GM19467 (cell line): ENCODE measurements at regions not wholly inside any gene's neighbourhood (a gene's known extent, or its start where the extent isn't known, plus 50 kb on each side); places are given as distances from the start of the nearest gene placed in this dataset.

Source experiments
- ATAC-seq: cut with Tn5 transposase; IDR thresholded peaks from one replicate; pipeline ENCODE4 v1.9.1; 2021; ENCODE audit warnings: mild to moderate bottlenecking, moderate library complexity; ENCODE audit not compliant: unreplicated experiment

DNA sequence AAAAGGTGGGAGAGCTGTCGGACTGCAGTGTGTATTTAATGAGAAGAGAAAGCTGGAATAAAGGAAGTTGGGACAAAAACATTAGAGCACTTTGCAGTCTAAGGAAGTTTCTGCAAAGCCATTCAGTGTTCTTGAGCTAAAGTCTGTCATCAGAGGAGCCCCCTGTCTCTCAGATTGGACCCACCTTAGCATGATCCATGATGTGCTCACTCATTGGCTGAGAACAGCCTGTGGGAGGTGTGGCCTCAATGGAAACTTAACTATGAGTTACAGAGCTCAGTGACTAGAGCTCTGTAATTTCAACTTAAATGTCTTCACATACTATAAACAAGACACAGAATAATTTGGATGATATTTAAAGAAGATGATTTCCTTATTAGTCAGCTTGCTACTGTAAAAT lies 437.0 kb downstream of the BTBD3 start:
- ATAC-seq: no peak

DNA sequence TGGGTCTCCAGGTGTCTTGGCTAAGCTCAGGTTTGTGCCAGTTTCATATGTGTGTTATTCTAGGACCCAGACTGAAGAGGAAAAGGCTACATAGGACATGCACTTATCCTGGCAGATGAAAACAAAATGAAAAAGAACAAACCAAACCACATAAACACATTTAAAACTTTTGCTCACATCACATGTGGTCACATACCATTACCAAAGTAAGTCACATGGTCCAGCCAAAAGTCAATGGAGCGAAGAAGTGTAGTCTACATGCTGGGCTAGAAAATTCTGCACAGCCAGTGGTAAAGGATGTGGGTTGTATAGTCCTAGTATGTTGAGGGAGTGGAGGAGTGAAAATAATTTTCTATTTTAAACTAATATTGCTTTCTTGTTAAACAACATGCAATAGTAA lies 437.5 kb downstream of the BTBD3 start:
- ATAC-seq: no peak

DNA sequence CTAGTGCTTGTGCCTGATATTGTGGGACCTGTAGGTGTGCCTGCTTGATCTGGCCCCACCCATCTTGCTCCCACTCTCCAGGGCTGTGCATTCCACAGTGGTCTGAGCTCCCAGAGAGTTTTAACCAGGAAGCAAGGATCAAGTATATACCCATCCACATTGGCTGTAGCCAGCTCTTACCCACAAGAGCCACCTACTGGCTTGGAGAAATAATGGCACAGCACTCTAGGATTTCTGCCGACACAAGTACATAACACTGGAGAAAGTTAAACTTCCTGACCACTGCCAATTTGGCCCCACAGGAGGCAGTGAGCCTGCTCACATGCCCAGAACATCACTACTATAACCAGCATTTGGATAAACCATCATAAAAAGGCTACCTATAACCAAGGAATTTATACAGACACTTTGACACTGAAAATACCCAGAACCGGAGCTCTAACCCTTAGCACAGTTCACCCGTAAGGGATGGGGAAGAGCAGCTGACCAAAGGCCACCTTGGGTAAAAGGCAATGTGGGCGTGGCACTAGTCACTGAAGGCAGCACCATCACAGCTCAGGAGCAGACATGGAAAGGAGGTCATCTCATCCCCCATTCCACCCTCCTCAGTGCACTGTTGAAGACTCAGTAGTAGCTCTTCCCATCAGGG lies 440.4 kb downstream of the BTBD3 start:
- no peak for ATAC-seq

DNA sequence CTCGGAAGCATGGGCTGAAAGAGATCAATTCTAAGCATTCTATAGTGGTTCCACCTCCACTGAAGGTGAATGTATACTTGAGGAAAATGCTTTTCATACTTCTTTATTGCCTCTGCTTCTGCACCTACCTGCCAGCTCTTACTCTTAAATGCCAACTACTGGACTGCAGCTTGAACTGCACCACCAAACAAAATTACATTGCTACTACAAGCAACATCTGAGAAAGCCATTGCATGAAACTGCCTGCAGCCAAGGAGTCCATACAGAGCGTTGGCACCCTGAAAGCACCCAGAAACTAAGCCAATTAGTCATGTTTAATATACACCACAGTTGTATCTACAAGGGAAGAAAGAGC lies 440.9 kb downstream of the BTBD3 start:
- ATAC-seq: no peak

DNA sequence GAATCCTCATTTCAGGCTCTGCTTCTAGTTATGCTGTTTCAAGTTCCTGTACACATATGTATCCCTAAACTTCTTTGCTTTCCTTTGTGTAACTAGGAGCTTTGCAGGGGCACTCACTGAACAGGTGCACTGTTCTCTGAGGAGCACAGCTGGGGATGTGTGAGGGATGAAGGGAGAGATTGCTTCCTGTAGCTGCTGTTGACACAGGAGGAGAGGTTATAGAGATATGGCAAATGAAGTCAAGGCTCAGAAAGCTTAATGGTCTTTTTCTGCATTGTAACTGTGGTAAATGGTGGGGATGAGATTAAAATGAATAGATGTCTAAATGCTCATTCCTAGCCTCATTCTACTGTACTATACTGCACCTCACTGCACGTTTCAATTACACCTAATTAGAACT lies 454.3 kb downstream of the BTBD3 start:
- ATAC-seq: no peak

DNA sequence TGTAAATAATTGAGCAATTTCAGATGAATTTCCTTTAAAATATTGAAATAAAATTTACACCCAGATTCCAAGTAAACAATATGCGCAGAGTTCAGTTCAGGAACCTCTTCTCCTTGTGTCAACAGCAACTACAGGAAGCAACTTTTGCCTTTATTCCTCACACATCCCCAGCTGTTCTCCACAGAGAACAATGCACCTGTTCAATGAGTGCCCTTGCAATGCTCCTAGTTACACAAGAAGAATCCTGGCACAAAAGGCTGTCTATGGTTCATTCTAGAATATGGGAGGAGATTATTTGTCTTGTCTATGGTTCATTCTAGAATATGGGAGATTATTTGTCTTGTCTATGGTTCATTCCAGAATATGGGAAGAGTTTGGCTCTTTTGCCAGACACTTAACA lies 454.9 kb downstream of the BTBD3 start:
- ATAC-seq: no peak

DNA sequence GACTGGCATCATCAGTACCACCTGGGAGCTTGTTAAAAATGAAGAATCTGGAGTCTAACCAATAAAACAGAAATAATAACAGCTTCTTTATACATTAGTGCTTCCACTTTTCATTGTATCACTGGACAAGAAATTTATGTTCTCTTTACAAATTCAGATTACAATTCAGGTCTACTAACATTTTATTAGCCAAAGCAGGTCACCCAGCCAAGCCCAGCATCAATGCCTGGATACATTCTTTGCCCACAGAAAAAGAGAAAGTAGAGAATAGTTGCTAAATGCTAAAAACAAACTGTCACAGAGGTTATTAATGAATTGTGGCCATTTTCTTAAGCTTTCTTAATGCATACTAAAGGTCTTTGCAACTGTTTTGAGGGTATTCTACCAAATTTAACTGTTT lies 458.3 kb downstream of the BTBD3 start:
- no peak for ATAC-seq

DNA sequence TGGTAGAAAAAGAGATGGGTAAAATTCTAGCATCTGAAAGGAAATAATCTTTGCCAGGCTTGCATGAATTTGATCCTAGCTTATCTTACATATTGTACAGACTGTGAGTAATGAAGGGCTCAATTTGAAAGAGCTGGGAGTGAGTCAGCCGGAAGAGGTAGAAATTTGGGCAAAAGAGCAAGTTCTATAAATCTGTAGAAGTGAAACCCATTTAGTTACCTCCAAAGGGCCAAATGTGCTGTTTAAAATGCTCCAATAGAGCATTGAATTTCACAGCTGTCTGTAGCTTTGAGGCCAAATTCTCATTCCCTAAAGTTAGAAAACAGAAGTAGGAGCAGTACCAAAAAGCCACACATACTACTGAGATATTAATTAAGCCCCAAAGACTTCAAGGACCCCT lies 466.1 kb downstream of the BTBD3 start:
- ATAC-seq: no peak

DNA sequence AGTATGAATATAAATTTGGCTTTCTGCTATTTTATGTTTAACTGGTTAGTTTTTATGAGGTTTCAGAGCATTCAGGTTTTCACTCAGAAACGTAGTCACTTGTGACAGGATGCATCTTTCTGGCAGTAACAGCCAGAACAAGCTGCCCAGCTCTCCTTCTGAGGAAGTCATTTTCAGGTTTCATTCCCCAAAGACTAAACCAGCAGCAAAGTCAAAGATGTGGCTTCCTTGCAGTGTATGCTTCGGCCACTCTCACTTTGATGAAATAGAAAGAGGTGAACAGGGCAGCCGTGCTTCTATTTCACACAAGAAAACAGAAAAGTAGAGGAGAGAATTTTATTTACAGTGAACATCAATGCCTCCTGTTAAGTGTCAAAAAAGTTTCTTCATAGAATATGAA lies 469.1 kb downstream of the BTBD3 start:
- no peak for ATAC-seq

DNA sequence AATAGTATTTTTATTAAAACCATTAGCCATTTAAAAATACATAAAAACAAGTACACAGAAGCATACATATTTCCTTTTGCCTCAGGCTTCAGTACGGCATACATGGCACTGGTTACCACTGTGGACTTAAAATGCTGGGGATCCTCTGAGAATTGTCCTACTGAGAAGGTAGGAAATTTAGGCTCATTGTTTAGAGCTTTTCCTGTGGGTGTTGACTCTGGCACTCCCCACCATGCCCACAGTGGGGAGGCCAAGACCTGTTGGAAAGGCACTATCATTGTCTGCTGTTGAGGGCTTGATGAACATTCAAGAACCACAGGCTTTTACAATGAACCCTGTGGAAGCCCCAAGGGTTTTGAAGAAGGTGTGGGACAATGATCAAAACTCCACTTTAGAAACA lies 473.4 kb downstream of the BTBD3 start:
- no peak for ATAC-seq

DNA sequence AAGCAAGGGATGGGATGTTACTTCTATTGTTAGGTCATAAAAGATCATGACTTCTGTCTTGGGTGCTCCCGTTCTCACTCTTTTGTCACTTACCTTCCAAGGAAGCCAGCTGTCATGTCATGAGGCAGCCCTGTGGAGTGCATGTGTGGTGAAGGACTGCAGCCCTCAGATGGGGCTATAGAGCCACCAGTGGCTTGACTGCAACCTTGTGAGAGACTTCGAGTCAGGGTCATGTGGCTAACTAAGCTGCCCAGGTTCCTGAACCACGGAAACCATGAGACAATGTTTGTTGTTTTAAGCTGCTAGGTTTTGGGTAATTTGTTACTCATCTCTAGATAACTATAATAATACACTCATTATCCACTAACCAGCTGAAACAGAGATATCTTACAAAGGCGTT lies 477.1 kb downstream of the BTBD3 start:
- ATAC-seq: no peak

DNA sequence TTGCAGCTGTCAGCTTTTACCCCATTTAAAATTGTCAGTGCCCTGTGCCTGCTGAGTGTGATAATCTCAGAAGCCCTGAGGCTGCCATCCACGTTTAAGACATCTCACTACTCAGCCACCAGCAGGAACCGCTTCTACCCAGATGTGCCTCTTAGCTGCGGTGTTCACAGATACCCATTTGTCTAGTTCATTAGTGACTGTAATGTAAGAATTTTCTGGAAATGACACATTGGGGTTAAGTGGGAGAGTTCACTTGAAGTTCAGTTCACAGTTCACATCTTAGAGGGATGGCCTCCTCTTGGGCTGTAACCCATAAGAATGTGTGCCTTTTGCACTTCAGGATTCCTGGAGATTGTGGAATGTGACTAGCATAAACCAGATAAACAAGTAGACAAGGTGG lies 477.7 kb downstream of the BTBD3 start:
- ATAC-seq: no peak

DNA sequence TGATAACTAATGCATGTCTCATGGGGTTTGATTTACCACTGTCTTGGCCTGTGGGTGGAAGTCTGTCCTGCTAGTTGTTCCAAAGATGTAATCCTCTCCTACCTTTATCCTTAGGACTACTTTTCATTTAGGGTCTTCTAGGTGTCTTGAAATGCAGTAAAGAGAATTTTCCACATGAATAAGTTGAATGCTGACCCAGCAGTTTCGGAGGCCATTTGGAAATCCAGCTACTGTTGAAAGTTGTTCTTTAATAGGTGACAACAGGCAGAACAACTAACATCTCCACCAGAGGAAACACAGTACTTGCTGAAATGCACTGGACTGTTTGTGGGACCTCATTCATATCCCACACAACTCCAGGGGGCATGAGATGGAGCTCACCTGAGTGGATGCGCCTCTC lies 478.1 kb downstream of the BTBD3 start:
- no peak for ATAC-seq

DNA sequence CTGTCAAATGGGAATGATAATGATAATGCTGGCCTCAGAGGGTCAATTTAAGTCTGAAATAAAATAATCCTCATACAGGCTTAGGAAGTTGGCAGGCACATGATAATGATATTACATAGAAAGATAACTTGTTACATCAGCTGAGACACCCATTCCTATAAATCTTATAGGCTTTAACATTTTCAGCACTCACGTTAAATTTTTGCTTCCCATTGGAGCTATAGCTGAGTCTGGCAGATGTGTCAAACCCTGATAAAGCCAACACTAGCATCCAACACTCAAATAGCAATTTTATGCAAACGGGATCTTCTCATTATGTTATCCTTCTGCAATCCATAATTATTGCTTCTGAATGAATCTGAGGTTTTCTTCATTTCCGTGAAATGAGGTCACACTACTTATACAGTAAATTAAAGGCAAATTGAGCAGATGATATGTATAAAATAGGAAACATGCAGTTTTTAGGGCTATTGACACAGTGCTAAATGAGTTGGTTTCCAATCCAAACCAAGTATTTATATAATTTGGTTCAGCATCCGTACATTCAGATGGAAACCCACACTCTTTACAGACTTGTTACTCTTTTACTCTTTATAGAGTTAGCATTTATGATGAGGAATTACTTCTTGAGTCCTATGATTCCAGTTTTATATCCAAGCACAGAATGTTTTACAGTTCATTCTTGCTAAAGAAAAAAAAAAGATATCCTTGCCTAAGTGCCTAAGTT lies 481.6 kb downstream of the BTBD3 start:
- no peak for ATAC-seq

DNA sequence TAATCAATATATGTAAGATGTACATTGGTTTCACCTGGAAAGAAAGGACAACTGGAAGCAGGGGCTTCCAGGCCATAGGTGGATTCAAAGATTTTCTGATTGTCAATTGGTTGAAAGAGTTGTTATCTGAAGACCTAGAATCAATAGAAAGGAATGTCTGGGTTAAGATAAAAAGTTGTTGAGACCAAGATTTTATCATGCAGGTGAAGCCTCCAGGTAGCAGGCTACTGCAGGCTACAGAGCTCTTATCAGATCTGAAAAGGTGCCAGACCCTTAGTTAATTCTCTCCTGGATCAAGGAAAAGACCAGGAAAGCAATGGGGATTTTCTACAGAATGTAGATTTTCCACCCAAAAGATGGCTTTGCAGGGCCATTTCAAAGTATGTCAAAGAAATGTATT lies 487.2 kb downstream of the BTBD3 start:
- no peak for ATAC-seq

DNA sequence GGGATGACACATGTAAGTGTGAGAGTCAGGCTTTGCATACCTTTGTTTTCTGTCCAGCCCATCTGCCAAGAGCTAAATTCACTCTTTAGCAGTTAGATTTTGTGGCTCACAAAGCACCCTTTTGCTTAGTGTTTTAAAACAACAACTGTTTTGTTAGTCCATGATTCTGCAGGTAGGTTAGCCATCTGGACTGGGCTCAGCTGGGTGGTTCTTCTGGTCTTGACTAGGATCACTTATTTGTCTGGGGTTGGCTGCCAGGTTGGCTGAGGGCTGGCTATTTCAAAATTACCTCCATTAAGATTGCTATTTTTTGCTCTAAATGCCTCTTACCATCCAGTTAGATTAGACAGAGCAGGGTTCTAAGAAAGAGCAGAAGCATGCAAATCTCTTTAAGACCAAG lies 489.3 kb downstream of the BTBD3 start:
- no peak for ATAC-seq

DNA sequence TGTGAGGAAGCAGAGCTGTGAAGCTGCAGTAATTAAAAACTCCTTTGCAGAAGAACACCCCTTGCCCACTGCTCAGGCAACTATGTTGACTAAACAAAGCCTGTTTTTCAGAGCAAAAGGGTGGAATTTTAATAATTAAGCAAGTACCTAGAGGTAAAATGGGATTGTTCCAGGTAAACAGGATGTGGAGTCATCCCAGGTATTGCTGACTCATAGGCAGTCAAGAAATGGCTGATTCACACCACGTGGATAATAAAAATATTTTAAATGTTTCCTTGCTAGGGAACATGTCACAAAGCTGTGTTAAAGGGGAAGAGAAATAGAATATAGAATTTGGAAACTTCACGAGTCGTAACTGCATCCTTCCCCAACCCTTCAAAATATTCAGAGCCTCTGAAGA lies 491.8 kb downstream of the BTBD3 start:
- ATAC-seq: no peak

DNA sequence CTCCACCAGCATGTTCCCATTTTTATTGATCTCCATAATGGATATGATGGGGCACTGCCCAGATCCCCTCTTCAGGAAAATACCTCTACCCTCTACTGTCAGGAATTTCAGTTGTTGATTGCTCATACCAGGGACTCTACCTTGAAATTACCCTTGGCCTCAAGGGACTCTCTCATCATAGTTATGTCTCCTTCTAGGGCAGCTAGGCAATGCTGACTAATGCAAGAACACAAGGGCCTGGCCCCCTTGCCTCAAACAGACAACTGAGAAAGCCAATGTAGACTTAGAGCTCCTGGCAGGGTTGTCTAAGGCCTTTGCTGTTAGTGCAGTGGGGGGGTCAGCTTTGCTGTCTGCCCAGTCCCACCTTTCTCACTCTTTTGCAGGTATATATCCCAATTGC lies 493.1 kb downstream of the BTBD3 start:
- no peak for ATAC-seq

DNA sequence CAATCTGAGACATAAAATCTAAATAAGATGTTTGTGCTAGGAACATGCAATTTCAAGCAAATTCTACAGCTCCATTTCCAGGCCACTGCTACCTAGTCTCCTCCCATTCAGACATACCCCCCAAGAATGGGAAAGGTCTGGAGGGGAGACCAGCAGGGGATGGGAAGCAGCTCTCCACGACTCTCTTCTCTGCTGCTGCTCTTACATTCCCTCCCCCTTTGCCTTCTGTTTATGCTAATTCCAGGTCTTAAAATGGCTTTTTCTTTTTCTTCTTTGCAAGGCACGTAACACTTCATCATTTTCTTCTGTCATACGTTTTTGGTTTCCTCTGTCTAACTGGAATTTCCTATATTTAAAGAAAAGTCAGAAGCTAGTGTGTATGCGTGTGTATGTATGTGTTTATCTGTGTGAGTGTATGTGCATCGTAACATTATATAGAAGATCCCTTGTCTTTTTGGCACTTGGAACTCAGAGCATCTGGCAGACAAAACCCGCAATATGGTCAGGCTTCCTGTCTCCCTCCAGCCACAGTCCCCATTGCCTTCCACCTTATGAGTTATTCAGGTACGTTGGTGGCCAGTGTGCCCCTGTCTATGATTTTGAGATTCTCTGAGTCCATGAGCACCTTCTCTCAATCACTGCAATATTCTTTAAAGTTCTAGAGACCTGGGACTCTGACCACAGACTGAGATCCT lies 493.7 kb downstream of the BTBD3 start:
- ATAC-seq: no peak

DNA sequence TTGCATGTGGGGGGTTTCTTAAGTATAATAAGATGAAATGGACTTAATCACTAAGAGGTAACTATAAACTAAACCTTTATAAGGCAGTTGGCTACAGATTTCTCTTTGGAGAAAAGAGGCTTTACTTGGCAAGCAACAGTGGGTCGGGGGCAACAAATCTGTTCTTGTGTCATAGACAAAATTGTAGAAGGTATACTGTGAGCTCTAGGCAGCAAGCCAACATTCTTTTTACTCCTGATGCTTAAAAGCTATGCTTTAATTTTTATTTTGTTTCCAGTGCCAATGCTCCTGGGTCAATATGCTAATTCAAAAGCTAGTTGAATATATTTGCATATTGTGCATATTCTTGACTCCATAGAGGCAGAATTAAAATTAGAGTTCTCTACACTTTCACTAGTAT lies 495.4 kb downstream of the BTBD3 start:
- ATAC-seq: no peak

DNA sequence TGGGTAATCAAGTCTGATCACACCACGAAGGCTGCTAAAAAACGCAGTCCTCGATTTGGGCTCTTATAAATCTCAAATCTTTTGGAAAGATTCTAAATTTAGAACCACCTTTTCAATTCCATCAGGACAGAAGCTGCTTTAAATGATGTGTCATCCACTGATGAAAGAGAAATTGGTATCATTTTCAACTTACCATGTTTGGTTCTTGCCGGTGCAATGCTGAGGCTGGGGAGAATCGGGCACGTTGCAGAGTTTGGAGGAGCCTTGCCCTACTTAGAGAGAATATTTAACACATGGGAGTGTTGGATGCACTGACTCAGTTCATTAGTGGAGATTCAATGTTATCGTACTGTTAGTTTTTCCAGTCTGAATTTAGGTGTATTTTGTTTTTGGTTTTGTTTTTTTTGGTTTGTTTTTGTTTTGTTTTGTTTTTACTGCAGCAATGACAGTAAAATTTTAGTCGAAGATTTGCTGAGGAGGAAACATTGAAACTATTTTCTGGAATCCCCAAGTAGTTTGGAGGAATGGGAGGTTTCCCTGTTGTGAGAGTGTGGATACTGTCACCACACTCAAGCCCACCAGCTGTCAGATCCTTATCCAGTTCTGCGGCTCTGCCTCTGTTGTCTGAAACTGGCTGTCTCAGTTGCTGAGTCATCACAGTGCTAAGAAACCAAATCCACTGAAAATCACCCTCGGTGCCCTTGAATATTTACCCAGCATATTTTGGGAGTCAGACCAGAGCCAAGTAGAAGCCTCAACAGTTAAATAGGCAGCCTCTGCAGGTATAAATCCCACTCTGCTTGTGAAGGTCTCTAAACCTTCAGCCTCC lies 497.0 kb downstream of the BTBD3 start:
- ATAC-seq: no peak

DNA sequence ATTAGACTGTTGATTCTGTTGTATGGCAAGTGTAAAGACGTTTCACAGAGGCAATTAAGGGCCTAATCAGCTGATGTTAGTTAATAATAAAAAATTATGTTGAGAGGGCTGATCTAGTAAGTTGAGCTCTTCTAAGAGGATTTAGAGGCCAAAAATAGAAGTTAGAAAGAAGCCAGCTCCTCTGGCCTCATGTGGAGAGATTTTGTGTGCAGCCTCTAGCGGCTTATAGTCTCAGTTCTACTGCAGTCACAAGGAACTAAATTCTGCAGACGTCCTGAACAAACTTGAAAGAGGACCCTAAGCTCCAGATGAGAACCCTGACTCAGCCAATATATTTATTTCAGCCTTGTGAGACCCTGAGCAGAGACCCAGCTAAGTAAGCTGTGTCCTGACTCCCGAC lies 498.6 kb downstream of the BTBD3 start:
- no peak for ATAC-seq
